ENCODE measurements at regions not wholly inside any gene's neighbourhood (a gene's known extent, or its start where the extent isn't known, plus 50 kb on each side); places are given as distances from the start of the nearest gene placed in this dataset.

GRCh38 chr5:4523038-4523437, 617.1 kb upstream of the ADAMTS16 start:
- no peak for TF ChIP-seq ZNF175 (tag by site-specific recombination; IDR thresholded peaks at IDR 0.05)
- TF ChIP-seq, protein P1, sequence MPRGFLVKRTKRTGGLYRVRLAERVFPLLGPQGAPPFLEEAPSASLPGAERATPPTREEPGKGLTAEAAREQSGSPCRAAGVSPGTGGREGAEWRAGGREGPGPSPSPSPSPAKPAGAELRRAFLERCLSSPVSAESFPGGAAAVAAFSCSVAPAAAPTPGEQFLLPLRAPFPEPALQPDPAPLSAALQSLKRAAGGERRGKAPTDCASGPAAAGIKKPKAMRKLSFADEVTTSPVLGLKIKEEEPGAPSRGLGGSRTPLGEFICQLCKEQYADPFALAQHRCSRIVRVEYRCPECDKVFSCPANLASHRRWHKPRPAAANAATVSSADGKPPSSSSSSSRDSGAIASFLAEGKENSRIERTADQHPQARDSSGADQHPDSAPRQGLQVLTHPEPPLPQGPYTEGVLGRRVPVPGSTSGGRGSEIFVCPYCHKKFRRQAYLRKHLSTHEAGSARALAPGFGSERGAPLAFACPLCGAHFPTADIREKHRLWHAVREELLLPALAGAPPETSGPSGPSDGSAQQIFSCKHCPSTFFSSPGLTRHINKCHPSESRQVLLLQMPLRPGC (tag by site-specific recombination; IDR thresholded peaks at IDR 0.05), result no peak
- no peak for TF ChIP-seq ZNF513 (tag by site-specific recombination; IDR thresholded peaks at IDR 0.05)
- no peak for TF ChIP-seq ZNF274 (IDR thresholded peaks at IDR 0.05; ENCODE audit: low read length)
- TF ChIP-seq ZNF274 (tag by site-specific recombination; IDR thresholded peaks at IDR 0.05; ENCODE audit: borderline replicate concordance), result no peak
- TF ChIP-seq, protein P2, sequence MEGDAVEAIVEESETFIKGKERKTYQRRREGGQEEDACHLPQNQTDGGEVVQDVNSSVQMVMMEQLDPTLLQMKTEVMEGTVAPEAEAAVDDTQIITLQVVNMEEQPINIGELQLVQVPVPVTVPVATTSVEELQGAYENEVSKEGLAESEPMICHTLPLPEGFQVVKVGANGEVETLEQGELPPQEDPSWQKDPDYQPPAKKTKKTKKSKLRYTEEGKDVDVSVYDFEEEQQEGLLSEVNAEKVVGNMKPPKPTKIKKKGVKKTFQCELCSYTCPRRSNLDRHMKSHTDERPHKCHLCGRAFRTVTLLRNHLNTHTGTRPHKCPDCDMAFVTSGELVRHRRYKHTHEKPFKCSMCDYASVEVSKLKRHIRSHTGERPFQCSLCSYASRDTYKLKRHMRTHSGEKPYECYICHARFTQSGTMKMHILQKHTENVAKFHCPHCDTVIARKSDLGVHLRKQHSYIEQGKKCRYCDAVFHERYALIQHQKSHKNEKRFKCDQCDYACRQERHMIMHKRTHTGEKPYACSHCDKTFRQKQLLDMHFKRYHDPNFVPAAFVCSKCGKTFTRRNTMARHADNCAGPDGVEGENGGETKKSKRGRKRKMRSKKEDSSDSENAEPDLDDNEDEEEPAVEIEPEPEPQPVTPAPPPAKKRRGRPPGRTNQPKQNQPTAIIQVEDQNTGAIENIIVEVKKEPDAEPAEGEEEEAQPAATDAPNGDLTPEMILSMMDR (tag by site-specific recombination; IDR thresholded peaks at IDR 0.05), result no peak
